ENCODE measurements at regions not wholly inside any gene's neighbourhood (a gene's known extent, or its start where the extent isn't known, plus 50 kb on each side); places are given as distances from the start of the nearest gene placed in this dataset.

- TF ChIP-seq, protein P1, sequence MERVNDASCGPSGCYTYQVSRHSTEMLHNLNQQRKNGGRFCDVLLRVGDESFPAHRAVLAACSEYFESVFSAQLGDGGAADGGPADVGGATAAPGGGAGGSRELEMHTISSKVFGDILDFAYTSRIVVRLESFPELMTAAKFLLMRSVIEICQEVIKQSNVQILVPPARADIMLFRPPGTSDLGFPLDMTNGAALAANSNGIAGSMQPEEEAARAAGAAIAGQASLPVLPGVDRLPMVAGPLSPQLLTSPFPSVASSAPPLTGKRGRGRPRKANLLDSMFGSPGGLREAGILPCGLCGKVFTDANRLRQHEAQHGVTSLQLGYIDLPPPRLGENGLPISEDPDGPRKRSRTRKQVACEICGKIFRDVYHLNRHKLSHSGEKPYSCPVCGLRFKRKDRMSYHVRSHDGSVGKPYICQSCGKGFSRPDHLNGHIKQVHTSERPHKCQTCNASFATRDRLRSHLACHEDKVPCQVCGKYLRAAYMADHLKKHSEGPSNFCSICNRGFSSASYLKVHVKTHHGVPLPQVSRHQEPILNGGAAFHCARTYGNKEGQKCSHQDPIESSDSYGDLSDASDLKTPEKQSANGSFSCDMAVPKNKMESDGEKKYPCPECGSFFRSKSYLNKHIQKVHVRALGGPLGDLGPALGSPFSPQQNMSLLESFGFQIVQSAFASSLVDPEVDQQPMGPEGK (CRISPR knock-in tag; IDR thresholded peaks at IDR 0.05; ENCODE audit: borderline replicate concordance) = no peak
- TF ChIP-seq OSR1 (CRISPR knock-in tag; IDR thresholded peaks at IDR 0.05) = no peak
- TF ChIP-seq ZNF8 (CRISPR knock-in tag; IDR thresholded peaks at IDR 0.05) = no peak
Measured at GRCh38 chr20:12528591-12529041, 480.2 kb upstream of the SPTLC3 start (continued).

DNA sequence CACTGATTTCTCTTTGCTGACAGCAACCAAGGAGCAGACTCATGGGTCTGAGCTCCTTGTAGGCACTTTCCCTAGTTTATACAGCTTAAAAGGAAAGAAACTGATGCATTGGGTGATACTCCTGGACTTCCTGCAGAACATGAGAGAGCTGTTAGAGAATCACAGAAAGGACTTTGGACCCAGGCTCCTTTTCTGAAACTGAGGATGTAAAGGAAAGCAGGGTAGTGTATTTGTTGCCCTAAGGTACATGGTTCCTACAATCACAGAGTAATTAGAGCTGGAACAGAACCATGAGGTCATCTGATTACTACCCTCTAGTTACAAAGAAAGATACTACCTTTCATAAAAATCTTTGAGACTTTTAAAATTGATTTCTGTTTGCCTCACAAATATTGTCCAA is 477.1 kb upstream of the SPTLC3 start:
- TF ChIP-seq ARNTL (CRISPR knock-in tag; IDR thresholded peaks at IDR 0.05; ENCODE audit: borderline replicate concordance, low read depth) (no peak), CSDC2 (CRISPR knock-in tag; IDR thresholded peaks at IDR 0.05) (no peak), ZNF8 (CRISPR knock-in tag; IDR thresholded peaks at IDR 0.05) (no peak), BACH2 (CRISPR knock-in tag; IDR thresholded peaks at IDR 0.05; ENCODE audit: borderline replicate concordance) (no peak)
- no peak for ATAC-seq

GRCh38 chr20:12535316-12535715 is 473.5 kb upstream of the SPTLC3 start:
- no peak for ATAC-seq
- TF ChIP-seq ZNF565 (CRISPR knock-in tag; conservative IDR thresholded peaks at IDR 0.05; ENCODE audit: low read depth) (no peak), OSR1 (CRISPR knock-in tag; IDR thresholded peaks at IDR 0.05) (no peak), ARNTL (CRISPR knock-in tag; IDR thresholded peaks at IDR 0.05; ENCODE audit: borderline replicate concordance, low read depth) (no peak), GLIS3 (CRISPR knock-in tag; IDR thresholded peaks at IDR 0.05) (no peak), ESRRG (CRISPR knock-in tag; IDR thresholded peaks at IDR 0.05) (no peak)

DNA sequence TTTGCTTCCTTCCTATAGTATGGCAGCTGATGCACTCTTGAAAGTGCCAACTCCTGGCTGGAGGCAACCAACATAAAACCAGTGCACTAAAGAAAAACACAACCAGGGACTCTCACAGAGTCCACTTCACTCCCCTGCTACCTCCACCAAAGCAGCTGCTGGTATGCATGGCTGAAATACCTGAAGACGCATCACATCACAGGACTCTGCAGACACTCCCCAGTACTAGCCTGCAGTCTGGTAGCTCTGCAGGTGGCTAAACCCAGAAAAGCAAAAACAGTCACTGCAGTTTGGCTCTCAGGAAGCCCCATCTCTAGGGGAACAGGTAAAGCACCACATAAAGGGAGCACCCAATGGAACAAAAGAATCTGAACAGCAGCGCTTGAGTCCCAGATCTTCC is 473.0 kb upstream of the SPTLC3 start:
- ATAC-seq = no peak
- TF ChIP-seq ZNF565 (CRISPR knock-in tag; conservative IDR thresholded peaks at IDR 0.05; ENCODE audit: low read depth) = no peak
- no peak for TF ChIP-seq ZNF70 (CRISPR knock-in tag; IDR thresholded peaks at IDR 0.05)
- TF ChIP-seq, protein P2, sequence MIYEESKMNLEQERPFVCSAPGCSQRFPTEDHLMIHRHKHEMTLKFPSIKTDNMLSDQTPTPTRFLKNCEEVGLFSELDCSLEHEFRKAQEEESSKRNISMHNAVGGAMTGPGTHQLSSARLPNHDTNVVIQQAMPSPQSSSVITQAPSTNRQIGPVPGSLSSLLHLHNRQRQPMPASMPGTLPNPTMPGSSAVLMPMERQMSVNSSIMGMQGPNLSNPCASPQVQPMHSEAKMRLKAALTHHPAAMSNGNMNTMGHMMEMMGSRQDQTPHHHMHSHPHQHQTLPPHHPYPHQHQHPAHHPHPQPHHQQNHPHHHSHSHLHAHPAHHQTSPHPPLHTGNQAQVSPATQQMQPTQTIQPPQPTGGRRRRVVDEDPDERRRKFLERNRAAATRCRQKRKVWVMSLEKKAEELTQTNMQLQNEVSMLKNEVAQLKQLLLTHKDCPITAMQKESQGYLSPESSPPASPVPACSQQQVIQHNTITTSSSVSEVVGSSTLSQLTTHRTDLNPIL (CRISPR knock-in tag; IDR thresholded peaks at IDR 0.05; ENCODE audit: low read depth) = no peak
- TF ChIP-seq OSR1 (CRISPR knock-in tag; IDR thresholded peaks at IDR 0.05) = no peak
- TF ChIP-seq ZC3H10 (CRISPR knock-in tag; IDR thresholded peaks at IDR 0.05) = no peak

DNA sequence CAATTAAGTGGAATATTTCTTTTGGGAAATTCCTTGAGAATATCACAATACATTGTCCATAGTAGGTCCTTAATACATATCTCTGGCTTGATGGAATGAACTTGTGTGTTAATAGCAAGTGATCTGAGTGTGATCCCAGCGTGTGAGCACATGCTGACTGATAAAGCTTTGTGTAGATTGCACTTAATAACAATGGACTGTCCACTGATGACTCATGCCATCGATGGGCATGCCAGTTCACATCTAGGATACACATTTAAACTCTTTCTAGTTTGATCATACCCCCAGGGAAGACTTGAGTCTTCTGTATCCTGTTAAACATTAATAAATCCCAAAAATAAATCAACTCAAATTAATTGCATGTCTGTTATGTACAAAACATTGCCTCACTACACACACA is 454.3 kb upstream of the SPTLC3 start:
- no peak for TF ChIP-seq ZNF565 (CRISPR knock-in tag; conservative IDR thresholded peaks at IDR 0.05; ENCODE audit: low read depth)
- no peak for TF ChIP-seq ESRRG (CRISPR knock-in tag; IDR thresholded peaks at IDR 0.05)
- TF ChIP-seq POU6F1 (CRISPR knock-in tag; IDR thresholded peaks at IDR 0.05; ENCODE audit: borderline replicate concordance, low read depth) = no peak
- TF ChIP-seq GLIS3 (CRISPR knock-in tag; IDR thresholded peaks at IDR 0.05) = no peak
- no peak for TF ChIP-seq TOX (CRISPR knock-in tag; IDR thresholded peaks at IDR 0.05; ENCODE audit: borderline replicate concordance)
- TF ChIP-seq SNAI2 (CRISPR knock-in tag; IDR thresholded peaks at IDR 0.05) = no peak
- TF ChIP-seq TCF4 (CRISPR knock-in tag; IDR thresholded peaks at IDR 0.05; ENCODE audit: borderline replicate concordance) = no peak
- no peak for TF ChIP-seq RARB (CRISPR knock-in tag; IDR thresholded peaks at IDR 0.05)
- TF ChIP-seq PPARA (CRISPR knock-in tag; IDR thresholded peaks at IDR 0.05; ENCODE audit: borderline replicate concordance) = no peak
- no peak for TF ChIP-seq CSDC2 (CRISPR knock-in tag; IDR thresholded peaks at IDR 0.05)
- TF ChIP-seq, protein P3, sequence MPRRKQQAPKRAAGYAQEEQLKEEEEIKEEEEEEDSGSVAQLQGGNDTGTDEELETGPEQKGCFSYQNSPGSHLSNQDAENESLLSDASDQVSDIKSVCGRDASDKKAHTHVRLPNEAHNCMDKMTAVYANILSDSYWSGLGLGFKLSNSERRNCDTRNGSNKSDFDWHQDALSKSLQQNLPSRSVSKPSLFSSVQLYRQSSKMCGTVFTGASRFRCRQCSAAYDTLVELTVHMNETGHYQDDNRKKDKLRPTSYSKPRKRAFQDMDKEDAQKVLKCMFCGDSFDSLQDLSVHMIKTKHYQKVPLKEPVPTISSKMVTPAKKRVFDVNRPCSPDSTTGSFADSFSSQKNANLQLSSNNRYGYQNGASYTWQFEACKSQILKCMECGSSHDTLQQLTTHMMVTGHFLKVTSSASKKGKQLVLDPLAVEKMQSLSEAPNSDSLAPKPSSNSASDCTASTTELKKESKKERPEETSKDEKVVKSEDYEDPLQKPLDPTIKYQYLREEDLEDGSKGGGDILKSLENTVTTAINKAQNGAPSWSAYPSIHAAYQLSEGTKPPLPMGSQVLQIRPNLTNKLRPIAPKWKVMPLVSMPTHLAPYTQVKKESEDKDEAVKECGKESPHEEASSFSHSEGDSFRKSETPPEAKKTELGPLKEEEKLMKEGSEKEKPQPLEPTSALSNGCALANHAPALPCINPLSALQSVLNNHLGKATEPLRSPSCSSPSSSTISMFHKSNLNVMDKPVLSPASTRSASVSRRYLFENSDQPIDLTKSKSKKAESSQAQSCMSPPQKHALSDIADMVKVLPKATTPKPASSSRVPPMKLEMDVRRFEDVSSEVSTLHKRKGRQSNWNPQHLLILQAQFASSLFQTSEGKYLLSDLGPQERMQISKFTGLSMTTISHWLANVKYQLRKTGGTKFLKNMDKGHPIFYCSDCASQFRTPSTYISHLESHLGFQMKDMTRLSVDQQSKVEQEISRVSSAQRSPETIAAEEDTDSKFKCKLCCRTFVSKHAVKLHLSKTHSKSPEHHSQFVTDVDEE (CRISPR knock-in tag; IDR thresholded peaks at IDR 0.05) = no peak
- no peak for TF ChIP-seq ZC3H10 (CRISPR knock-in tag; IDR thresholded peaks at IDR 0.05)
- TF ChIP-seq, protein P2 (CRISPR knock-in tag; IDR thresholded peaks at IDR 0.05; ENCODE audit: low read depth) = no peak
- no peak for TF ChIP-seq BACH2 (CRISPR knock-in tag; IDR thresholded peaks at IDR 0.05; ENCODE audit: borderline replicate concordance)
- TF ChIP-seq ZNF8 (CRISPR knock-in tag; IDR thresholded peaks at IDR 0.05) = no peak
- no peak for TF ChIP-seq ZFP3 (CRISPR knock-in tag; IDR thresholded peaks at IDR 0.05)
- no peak for TF ChIP-seq CSRNP3 (CRISPR knock-in tag; IDR thresholded peaks at IDR 0.05)
- TF ChIP-seq OSR1 (CRISPR knock-in tag; IDR thresholded peaks at IDR 0.05) = no peak
- no peak for TF ChIP-seq ARNTL (CRISPR knock-in tag; IDR thresholded peaks at IDR 0.05; ENCODE audit: borderline replicate concordance, low read depth)
- TF ChIP-seq, protein P1 (CRISPR knock-in tag; IDR thresholded peaks at IDR 0.05; ENCODE audit: borderline replicate concordance) = no peak

More for the DNA sequence above, 454.3 kb upstream of the SPTLC3 start:
- no peak for ATAC-seq
